Type B pancreatic cell (in vitro differentiated cells): ENCODE measurements at regions not wholly inside any gene's neighbourhood (a gene's known extent, or its start where the extent isn't known, plus 50 kb on each side); places are given as distances from the start of the nearest gene placed in this dataset.

ENCODE experiments used
- DNase-seq: peaks from one replicate; pipeline ENCODE4 v3.0.0; 2021; ENCODE audit warnings: mixed read lengths; ENCODE audit not compliant: unreplicated experiment; ENCODE audit errors: extremely low spot score
- H3K27ac Mint-ChIP-seq: 2 replicates; pipeline ENCODE4 v1.8.0; 2021; ENCODE audit warnings: mild to moderate bottlenecking, mixed read lengths
- H3K27me3 Mint-ChIP-seq: 2 replicates; pipeline ENCODE4 v1.8.0; 2021; ENCODE audit warnings: mixed read lengths
- H3K36me3 Mint-ChIP-seq: 2 replicates; pipeline ENCODE4 v1.8.0; 2021; ENCODE audit warnings: mixed read lengths
- H3K4me1 Mint-ChIP-seq: one replicate; pipeline ENCODE4 v1.8.0; 2021; ENCODE audit warnings: mixed read lengths; ENCODE audit not compliant: unreplicated experiment
- H3K4me3 Mint-ChIP-seq: 2 replicates; pipeline ENCODE4 v1.8.0; 2021; ENCODE audit warnings: mild to moderate bottlenecking, mixed read lengths
- H3K9me3 Mint-ChIP-seq: 2 replicates; pipeline ENCODE4 v1.8.0; 2021; ENCODE audit warnings: mixed read lengths
- TF ChIP-seq, protein P1 (sequence below): fragments of 200-600 bp; sonication (generic); conservative IDR thresholded peaks from 2 replicates; pipeline ENCODE4 v1.5.0; 2021; ENCODE audit warnings: antibody characterized with exemption, mild to moderate bottlenecking

DNA sequence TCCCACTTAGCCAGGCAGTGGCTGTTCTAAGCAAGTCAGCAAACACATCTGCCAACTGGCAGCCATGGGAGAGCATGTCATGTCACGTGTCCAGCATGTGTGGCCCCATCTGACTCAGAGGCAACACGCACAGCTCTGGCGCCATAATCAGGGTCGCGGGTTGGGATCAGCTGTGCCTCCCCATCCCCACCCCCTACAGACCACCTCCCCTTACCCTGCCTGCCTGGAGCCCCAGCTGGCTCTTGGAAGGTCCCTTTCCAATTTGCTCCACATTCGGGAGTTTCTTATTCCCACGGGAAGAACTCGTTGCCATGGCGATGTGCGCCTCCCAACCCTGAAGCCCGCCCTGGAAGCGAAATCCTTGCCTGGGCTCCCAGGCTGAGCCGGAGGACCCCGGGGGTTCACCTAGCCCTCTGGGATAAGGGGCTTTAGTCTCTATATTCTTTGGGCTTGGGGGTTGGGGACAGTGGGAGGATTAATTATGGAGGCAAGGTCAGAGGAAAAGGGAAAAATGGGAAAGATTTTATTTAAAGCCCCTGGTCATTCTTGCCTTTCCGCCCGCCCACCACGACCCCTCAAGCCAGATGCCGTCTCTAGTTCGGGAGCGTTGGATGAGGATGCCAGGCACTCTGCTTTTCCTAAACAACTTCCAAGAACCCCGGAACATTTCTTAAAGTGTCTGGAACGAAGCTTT is 283.7 kb downstream of the ZEB1 start:
- Mint-ChIP-seq H3K27me3 (peaks cover 12% of the 10 kb centered on the region), H3K4me3 (peak overlapping the region; percentile 86), H3K36me3 (no peaks in the 10 kb centered on the region), H3K9me3 (peaks cover 5% of the 10 kb centered on the region), H3K27ac (peak overlapping the region; percentile 58), H3K4me1 (peaks cover 5% of the 10 kb centered on the region)
- TF ChIP-seq, protein P1, sequence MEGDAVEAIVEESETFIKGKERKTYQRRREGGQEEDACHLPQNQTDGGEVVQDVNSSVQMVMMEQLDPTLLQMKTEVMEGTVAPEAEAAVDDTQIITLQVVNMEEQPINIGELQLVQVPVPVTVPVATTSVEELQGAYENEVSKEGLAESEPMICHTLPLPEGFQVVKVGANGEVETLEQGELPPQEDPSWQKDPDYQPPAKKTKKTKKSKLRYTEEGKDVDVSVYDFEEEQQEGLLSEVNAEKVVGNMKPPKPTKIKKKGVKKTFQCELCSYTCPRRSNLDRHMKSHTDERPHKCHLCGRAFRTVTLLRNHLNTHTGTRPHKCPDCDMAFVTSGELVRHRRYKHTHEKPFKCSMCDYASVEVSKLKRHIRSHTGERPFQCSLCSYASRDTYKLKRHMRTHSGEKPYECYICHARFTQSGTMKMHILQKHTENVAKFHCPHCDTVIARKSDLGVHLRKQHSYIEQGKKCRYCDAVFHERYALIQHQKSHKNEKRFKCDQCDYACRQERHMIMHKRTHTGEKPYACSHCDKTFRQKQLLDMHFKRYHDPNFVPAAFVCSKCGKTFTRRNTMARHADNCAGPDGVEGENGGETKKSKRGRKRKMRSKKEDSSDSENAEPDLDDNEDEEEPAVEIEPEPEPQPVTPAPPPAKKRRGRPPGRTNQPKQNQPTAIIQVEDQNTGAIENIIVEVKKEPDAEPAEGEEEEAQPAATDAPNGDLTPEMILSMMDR = no peak
- DNase-seq = no peak

DNA sequence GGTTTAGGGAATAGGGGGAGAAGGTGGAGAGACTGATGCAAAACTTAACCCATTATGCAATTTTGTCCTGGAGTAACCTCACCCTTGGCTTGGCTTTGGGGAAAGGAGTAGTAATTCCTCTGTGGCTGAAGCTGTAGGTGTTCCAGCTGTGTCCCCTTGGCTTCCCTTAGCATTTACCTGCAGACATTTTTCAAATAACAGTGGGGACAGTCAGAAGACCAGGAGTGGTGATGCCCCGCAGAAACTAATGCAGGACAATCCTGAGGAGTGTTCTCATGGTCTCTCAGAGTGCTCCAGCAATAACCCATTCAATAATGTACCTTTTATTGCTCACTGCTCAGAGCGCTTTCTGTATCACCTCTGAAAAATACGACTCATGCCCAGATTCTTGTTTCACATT is 282.1 kb downstream of the ZEB1 start:
- Mint-ChIP-seq H3K27me3 (peaks cover 12% of the 10 kb centered on the region), H3K9me3 (peaks cover 5% of the 10 kb centered on the region), H3K36me3 (no peaks in the 10 kb centered on the region), H3K4me1 (peaks cover 5% of the 10 kb centered on the region), H3K27ac (no peak overlapping the region), H3K4me3 (no peak overlapping the region)
- TF ChIP-seq, protein P1 = no peak
- no peak for DNase-seq

DNA sequence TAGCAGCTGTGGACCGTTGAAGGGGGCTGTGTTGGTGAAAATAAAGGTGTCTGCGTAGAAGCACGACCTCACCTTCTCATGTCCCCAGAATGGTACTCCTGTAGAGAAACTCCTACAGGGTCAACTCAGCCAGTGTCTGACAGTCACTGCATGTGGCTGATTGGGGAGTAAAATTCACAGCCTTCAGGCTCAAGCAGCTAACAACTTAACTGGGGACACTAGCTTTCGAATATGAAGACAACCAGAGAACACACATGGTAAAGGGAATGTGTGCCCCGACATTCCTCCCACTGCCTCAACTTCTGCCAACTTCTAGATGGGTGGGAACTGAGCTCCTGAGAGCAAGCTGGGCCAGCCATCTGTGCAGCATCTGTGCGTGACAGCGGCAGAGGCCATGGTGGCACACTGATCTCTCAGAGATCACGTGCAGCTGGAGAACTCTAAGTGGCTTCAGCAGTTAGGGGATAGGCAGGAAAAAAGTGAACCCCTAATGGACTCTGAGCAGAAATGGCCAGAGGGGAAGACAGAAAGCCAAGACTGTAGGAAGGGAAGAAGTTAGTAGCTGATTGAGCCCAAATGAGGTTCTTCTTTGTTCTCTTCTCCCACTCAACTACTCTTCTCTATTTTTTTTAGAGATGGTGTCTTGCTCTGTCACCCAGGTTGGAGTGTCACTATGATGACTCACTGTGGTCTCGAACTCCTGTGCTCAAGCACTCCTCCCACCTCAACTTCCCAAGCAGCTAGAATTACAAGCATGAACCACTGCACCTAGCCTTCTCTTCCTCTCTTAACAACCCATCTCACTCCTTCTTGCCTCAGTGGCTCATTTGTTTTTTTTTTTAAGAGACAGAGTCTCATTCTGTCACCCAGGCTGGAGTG is 280.8 kb downstream of the ZEB1 start:
- peaks cover 5% of the 10 kb centered on the region for H3K9me3 Mint-ChIP-seq
- no peak overlapping the region for H3K27ac Mint-ChIP-seq
- no peak for DNase-seq
- TF ChIP-seq, protein P1 = no peak
- H3K4me1 Mint-ChIP-seq = peaks cover 5% of the 10 kb centered on the region
- no peaks in the 10 kb centered on the region for H3K36me3 Mint-ChIP-seq
- H3K27me3 Mint-ChIP-seq = peaks cover 12% of the 10 kb centered on the region
- no peak overlapping the region for H3K4me3 Mint-ChIP-seq

DNA sequence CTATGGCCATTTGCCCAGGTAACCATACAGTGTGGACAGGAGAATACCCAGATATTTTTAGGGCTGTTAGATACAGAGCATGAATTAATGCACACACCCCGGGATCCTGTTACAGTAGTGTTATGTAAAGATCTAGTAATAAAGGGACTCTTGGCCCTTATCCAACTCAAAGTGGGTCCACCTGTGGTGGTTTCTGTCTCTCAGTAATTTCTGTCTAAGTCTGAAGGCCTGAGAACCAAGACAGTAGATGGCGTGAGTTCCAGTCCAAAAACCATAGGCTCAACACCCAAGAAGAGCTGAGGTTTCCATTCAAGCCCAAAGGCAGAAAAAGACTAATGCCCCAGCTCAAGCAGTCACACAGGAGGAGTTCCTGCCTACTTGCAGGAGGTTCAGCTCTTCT is 277.7 kb downstream of the ZEB1 start:
- DNase-seq = no peak
- peaks cover 12% of the 10 kb centered on the region for H3K27me3 Mint-ChIP-seq
- TF ChIP-seq, protein P1 = no peak
- peaks cover 5% of the 10 kb centered on the region for H3K9me3 Mint-ChIP-seq
- no peaks in the 10 kb centered on the region for H3K4me1 Mint-ChIP-seq
- H3K27ac Mint-ChIP-seq = no peak overlapping the region
- no peak overlapping the region for H3K4me3 Mint-ChIP-seq
- no peaks in the 10 kb centered on the region for H3K36me3 Mint-ChIP-seq

DNA sequence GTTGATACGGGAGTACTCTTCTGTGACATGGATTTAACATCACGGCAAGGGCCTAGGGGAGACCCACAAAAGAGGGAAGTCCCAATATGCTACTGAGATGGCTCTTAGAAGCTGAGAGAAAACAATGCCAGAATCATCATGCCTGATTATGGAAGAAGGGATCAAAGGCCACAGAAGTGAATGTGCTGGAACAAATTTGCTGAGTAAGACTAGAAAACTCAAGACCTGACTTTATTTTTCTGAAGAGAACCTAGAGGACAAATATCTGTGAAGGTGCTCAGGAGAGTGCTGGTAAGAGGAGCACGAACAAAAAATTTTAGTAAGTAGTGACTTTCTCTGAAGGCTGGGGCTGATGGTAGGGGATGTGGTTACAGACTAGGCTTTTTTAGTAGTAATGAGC is 277.0 kb downstream of the ZEB1 start:
- Mint-ChIP-seq H3K27me3 (peaks cover 12% of the 10 kb centered on the region), H3K36me3 (no peaks in the 10 kb centered on the region), H3K27ac (no peak overlapping the region), H3K9me3 (peaks cover 5% of the 10 kb centered on the region), H3K4me3 (no peak overlapping the region), H3K4me1 (no peaks in the 10 kb centered on the region)
- TF ChIP-seq, protein P1 = no peak
- DNase-seq = no peak
